Kidney (tissue), 13 donors: ENCODE measurements at regions not wholly inside any gene's neighbourhood (a gene's known extent, or its start where the extent isn't known, plus 50 kb on each side); places are given as distances from the start of the nearest gene placed in this dataset.

Source experiments
- DNase-seq, 5 donors: peaks; one replicate each; pipeline ENCODE4 v3.0.0-alpha.2; 2013 to 2020
- FAIRE-seq: peaks from 2 replicates; lab custom pipeline; 2012; peaks lifted over from hg19 to GRCh38; lab: Jason Lieb, UNC
- H3K27ac ChIP-seq, 2 donors: one replicate each; pipeline ENCODE4 v1.7.0; 2013; ENCODE audit warnings: low read depth in 2 of 2, low read length in 2 of 2, inconsistent platforms in 1 of 2
- H3K27me3 ChIP-seq: one replicate; pipeline ENCODE4 v1.7.1; 2013; ENCODE audit warnings: low read length, inconsistent platforms; ENCODE audit not compliant: control insufficient read depth, insufficient read depth
- H3K36me3 ChIP-seq, 3 donors: one replicate each; pipeline versions ENCODE4 v1.7.0 to v1.7.1; 2013; ENCODE audit warnings: low read length in 3 of 3, control low read depth in 1 of 3, inconsistent platforms in 1 of 3; ENCODE audit not compliant: insufficient read depth in 3 of 3, control insufficient read depth in 2 of 3
- H3K4me1 ChIP-seq, 3 donors: one replicate each; pipeline versions ENCODE4 v1.7.0 to v1.7.1; 2013; ENCODE audit warnings: low read length in 3 of 3, inconsistent platforms in 1 of 3, low read depth in 1 of 3; ENCODE audit not compliant: control insufficient read depth in 2 of 3, insufficient read depth in 2 of 3
- H3K4me3 ChIP-seq, 3 donors: one replicate each; pipeline versions ENCODE4 v1.7.0 to v1.8.1; 2013; ENCODE audit warnings: low read length in 3 of 3, control low read depth in 1 of 3, inconsistent platforms in 1 of 3
- H3K9ac ChIP-seq, 3 donors: one replicate each; pipeline versions ENCODE4 v1.7.0 to v1.7.1; 2013; ENCODE audit warnings: low read length in 3 of 3, control low read depth in 1 of 3, inconsistent platforms in 1 of 3
- H3K9me3 ChIP-seq, 3 donors: one replicate each; pipeline versions ENCODE4 v1.7.0 to v1.7.1; 2013; ENCODE audit warnings: low read length in 3 of 3, control low read depth in 1 of 3, inconsistent platforms in 1 of 3; ENCODE audit not compliant: control insufficient read depth in 2 of 3, insufficient read depth in 1 of 3
- intact Hi-C: fragments of 100-400 bp; cut with DNase I; formaldehyde crosslinking; loops from one replicate; pipeline ENCODE4 v1.11.1; 2022
- TF ChIP-seq, protein P1 (sequence below): IDR thresholded peaks from 3 replicates; pipeline ENCODE4 v1.5.1; 2012; ENCODE audit warnings: mild to moderate bottlenecking, moderate library complexity, borderline replicate concordance; ENCODE audit not compliant: insufficient read depth; ENCODE audit errors: extremely low read depth
- donor health status: control.
- donor health status: control.
- donor health status: control.
- donor health status: control.
- donor health status: control.
- donor health status: DM: yes; HTN: yes; CAD: no.
- donor health status: Normal renal cell carcinoma (clear cell type).

DNA sequence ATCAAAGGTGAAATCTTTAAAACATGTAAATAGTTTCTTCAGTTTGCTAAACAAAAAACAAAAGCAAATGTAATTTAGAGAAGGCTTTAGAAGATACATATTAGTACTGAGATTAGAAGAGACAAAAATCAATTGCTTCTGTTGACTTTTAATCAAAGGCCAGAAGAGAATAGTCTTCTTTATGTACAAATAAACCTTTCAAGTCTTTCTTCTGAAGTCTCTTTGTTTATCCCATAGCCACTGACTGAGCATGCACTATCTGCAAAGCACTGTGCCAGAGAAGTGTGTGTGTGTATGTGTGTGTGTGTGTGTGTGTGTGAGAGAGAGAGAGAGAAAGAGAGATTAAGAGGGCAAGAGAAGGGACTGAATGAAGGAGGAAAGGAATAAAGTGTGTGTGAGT lies 198.4 kb downstream of the GLUD2 start:
- Histone ChIP-seq H3K4me1 (no peaks in the 10 kb centered on the region), H3K9ac (no peak overlapping the region), H3K9me3 (no peaks in the 10 kb centered on the region), H3K27me3 (no peaks in the 10 kb centered on the region), H3K4me3 (no peak overlapping the region), H3K27ac (no peak overlapping the region), H3K36me3 (no peaks in the 10 kb centered on the region)
- intact Hi-C loops = no loop called here
- DNase-seq = no peak
- no peak for FAIRE-seq
- TF ChIP-seq, protein P1, sequence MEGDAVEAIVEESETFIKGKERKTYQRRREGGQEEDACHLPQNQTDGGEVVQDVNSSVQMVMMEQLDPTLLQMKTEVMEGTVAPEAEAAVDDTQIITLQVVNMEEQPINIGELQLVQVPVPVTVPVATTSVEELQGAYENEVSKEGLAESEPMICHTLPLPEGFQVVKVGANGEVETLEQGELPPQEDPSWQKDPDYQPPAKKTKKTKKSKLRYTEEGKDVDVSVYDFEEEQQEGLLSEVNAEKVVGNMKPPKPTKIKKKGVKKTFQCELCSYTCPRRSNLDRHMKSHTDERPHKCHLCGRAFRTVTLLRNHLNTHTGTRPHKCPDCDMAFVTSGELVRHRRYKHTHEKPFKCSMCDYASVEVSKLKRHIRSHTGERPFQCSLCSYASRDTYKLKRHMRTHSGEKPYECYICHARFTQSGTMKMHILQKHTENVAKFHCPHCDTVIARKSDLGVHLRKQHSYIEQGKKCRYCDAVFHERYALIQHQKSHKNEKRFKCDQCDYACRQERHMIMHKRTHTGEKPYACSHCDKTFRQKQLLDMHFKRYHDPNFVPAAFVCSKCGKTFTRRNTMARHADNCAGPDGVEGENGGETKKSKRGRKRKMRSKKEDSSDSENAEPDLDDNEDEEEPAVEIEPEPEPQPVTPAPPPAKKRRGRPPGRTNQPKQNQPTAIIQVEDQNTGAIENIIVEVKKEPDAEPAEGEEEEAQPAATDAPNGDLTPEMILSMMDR = no peak

DNA sequence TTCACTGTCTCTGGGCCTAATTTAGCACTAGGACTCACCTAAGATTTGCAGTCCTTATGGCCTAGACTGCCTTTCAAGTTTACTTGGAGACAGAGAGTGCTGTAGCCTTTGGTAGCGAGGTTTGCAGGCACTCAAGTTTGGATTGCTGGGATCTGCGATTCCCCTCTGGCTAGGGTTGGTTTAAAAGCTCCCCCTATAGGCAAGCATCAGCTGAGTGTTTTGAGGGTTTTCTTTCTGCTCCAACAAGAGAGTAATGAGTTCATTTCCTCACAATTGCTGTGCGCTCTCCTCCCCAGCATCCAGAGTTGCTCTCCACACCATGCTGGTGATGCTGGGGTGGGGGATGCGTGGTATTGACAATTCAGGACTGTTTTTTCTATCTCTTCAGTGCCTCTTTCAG lies 206.9 kb downstream of the GLUD2 start:
- Histone ChIP-seq H3K27me3 (no peaks in the 10 kb centered on the region), H3K4me3 (no peak overlapping the region), H3K36me3 (no peaks in the 10 kb centered on the region), H3K4me1 (no peaks in the 10 kb centered on the region), H3K27ac (no peak overlapping the region), H3K9ac (no peak overlapping the region), H3K9me3 (no peaks in the 10 kb centered on the region)
- TF ChIP-seq, protein P1 = no peak
- FAIRE-seq (no peak), DNase-seq (no peak)
- intact Hi-C loops = no loop called here

DNA sequence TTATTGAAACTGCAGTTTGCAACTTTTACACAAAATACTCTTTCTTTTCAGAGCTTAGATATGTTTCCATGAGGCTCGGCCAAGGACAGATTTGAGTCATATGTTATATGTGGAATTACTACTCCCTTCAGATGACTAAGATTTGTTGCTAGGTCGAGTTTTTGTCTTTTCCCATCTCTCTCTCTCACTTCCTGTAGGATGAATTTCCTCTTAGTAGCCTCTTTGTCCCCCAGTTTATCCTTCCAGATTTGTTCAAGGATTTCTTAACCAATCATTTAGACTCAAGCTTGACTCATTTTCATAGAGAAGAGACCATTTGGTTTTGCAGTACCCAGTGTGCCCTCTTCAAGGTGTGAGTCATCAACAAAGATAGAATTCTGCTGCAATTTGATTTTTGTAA lies 209.2 kb downstream of the GLUD2 start:
- H3K27ac ChIP-seq = no peak overlapping the region
- H3K36me3 ChIP-seq = no peaks in the 10 kb centered on the region
- no peak overlapping the region for H3K4me3 ChIP-seq
- DNase-seq = no peak
- H3K4me1 ChIP-seq = no peaks in the 10 kb centered on the region
- H3K9me3 ChIP-seq = no peaks in the 10 kb centered on the region
- H3K27me3 ChIP-seq = no peaks in the 10 kb centered on the region
- intact Hi-C loops = no loop called here
- FAIRE-seq = no peak
- no peak overlapping the region for H3K9ac ChIP-seq
- TF ChIP-seq, protein P1 = no peak

DNA sequence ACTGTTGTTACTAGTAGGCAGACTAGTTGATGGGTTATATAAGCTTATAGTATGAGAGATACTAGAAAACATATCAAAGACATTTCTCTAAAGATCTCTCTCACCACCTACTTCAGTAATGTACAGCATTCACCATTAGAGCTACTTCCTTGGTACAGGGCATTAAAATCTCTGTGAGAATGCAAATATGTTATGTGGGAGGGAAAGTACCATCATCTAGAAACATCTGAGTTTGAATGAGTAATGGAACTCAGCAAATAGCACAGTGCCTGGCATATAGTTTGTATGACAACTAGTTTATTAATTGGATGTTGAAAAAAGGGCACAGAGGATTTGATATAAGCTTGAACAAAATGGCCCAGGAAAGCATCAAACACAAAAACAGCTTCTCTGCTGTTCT lies 211.1 kb downstream of the GLUD2 start:
- H3K36me3 ChIP-seq = no peaks in the 10 kb centered on the region
- no peak for DNase-seq
- intact Hi-C loops = no loop called here
- H3K9me3 ChIP-seq = no peaks in the 10 kb centered on the region
- TF ChIP-seq, protein P1 = no peak
- no peak for FAIRE-seq
- no peaks in the 10 kb centered on the region for H3K4me1 ChIP-seq
- no peak overlapping the region for H3K9ac ChIP-seq
- no peak overlapping the region for H3K4me3 ChIP-seq
- no peaks in the 10 kb centered on the region for H3K27me3 ChIP-seq
- no peak overlapping the region for H3K27ac ChIP-seq
